RWPE2 (cell line): ENCODE measurements at regions not wholly inside any gene's neighbourhood (a gene's known extent, or its start where the extent isn't known, plus 50 kb on each side); places are given as distances from the start of the nearest gene placed in this dataset.

ENCODE experiments used
- ATAC-seq: fragments of 200-7000 bp; cut with Tn5 transposase; 3 replicates; pipeline ENCODE4 v1.9.1; 2021; ENCODE audit warnings: low read depth
- DNase-seq: peaks from one replicate; pipeline ENCODE4 v3.0.0-alpha.2; 2020; ENCODE audit warnings: low spot score
- H3K27ac ChIP-seq: fragments of 450-650 bp; 2 replicates; pipeline ENCODE4 v1.5.1; 2017; ENCODE audit warnings: mild to moderate bottlenecking; ENCODE audit not compliant: poor library complexity, severe bottlenecking
- H3K27me3 ChIP-seq: fragments of 250-450 bp; sonication (Bioruptor Pico); 2 replicates; pipeline ENCODE4 v1.5.1; 2021; ENCODE audit warnings: mild to moderate bottlenecking, moderate library complexity; ENCODE audit not compliant: insufficient read depth, poor library complexity, severe bottlenecking
- H3K36me3 ChIP-seq: fragments of 250-450 bp; sonication (Bioruptor Pico); 2 replicates; pipeline ENCODE4 v1.5.1; 2020; ENCODE audit warnings: low read depth, mild to moderate bottlenecking, moderate library complexity
- H3K4me1 ChIP-seq: fragments of 250-450 bp; sonication (Bioruptor Pico); 2 replicates; pipeline ENCODE4 v1.5.1; 2021; ENCODE audit warnings: mild to moderate bottlenecking, moderate library complexity; ENCODE audit not compliant: insufficient read depth, poor library complexity, severe bottlenecking
- H3K4me3 ChIP-seq: fragments of 250-450 bp; sonication (Bioruptor Pico); 2 replicates; pipeline ENCODE4 v1.5.1; 2021; ENCODE audit warnings: mild to moderate bottlenecking, moderate library complexity; ENCODE audit not compliant: severe bottlenecking
- H3K9me3 ChIP-seq: fragments of 250-450 bp; sonication (Bioruptor Pico); 2 replicates; pipeline ENCODE4 v1.5.1; 2021; ENCODE audit warnings: mild to moderate bottlenecking, moderate library complexity; ENCODE audit not compliant: severe bottlenecking
- TF ChIP-seq, protein P1 (sequence below): fragments of 450-650 bp; IDR thresholded peaks from one replicate; pipeline ENCODE4 v1.5.1; 2017; ENCODE audit warnings: mild to moderate bottlenecking, moderate library complexity; ENCODE audit not compliant: poor library complexity, severe bottlenecking

DNA sequence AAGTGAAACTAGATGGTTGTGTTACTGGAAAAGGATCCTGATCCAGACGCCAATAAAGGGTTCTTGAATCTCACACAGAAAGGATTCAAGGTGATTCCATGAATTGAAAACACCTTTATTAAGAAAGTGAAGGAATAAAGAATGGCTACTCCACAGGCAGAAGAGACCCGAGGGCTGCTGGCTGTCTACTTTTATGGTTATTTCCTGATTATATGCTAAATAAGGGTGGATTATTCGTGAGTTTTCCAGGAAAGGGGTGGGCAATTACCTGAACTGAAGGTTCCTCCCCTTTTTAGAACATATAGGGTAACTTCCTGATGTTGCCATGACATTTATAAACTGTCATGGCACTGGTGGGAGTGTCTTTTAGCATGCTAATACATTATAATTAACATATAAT, 50.9 kb upstream of the WARS2 start:
- no peak overlapping the region for H3K27ac ChIP-seq
- TF ChIP-seq, protein P1, sequence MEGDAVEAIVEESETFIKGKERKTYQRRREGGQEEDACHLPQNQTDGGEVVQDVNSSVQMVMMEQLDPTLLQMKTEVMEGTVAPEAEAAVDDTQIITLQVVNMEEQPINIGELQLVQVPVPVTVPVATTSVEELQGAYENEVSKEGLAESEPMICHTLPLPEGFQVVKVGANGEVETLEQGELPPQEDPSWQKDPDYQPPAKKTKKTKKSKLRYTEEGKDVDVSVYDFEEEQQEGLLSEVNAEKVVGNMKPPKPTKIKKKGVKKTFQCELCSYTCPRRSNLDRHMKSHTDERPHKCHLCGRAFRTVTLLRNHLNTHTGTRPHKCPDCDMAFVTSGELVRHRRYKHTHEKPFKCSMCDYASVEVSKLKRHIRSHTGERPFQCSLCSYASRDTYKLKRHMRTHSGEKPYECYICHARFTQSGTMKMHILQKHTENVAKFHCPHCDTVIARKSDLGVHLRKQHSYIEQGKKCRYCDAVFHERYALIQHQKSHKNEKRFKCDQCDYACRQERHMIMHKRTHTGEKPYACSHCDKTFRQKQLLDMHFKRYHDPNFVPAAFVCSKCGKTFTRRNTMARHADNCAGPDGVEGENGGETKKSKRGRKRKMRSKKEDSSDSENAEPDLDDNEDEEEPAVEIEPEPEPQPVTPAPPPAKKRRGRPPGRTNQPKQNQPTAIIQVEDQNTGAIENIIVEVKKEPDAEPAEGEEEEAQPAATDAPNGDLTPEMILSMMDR = no peak
- H3K9me3 ChIP-seq = no peaks in the 10 kb centered on the region
- ATAC-seq (no peak), DNase-seq (no peak)
- no peaks in the 10 kb centered on the region for H3K27me3 ChIP-seq
- no peaks in the 10 kb centered on the region for H3K36me3 ChIP-seq
- no peak overlapping the region for H3K4me3 ChIP-seq
- no peaks in the 10 kb centered on the region for H3K4me1 ChIP-seq

GRCh38 chr1:119204197-119204960, 63.9 kb upstream of the WARS2 start:
- TF ChIP-seq, protein P1 = no peak
- DNase-seq (no peak), ATAC-seq (no peak)
- H3K27ac ChIP-seq = no peak overlapping the region
- H3K27me3 ChIP-seq = no peaks in the 10 kb centered on the region
- no peak overlapping the region for H3K4me3 ChIP-seq
- no peaks in the 10 kb centered on the region for H3K9me3 ChIP-seq
- H3K36me3 ChIP-seq = no peaks in the 10 kb centered on the region
- H3K4me1 ChIP-seq = no peaks in the 10 kb centered on the region

DNA sequence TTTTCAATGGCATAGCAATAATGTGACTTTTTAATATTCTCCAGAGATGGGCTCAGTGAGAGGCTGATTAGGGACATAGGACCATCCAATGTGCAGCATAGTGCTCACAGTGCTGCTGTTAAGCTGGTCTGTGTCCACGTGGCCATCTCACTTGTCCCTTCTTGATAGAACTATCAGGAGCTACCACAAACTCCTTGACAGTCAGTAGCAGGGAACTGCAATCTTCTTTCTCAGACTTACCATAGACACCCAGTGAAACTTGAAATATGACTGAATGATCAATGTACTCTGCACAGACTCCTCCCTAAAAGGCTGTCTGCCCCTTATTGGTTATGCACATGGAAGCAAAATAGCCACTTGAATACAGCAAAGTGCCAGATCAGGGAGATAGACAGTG, 64.5 kb upstream of the WARS2 start:
- Histone ChIP-seq H3K27ac (no peak overlapping the region), H3K4me1 (no peaks in the 10 kb centered on the region), H3K27me3 (no peaks in the 10 kb centered on the region), H3K4me3 (no peak overlapping the region), H3K36me3 (no peaks in the 10 kb centered on the region), H3K9me3 (no peaks in the 10 kb centered on the region)
- no peak for DNase-seq
- no peak for ATAC-seq
- TF ChIP-seq, protein P1 = no peak

DNA sequence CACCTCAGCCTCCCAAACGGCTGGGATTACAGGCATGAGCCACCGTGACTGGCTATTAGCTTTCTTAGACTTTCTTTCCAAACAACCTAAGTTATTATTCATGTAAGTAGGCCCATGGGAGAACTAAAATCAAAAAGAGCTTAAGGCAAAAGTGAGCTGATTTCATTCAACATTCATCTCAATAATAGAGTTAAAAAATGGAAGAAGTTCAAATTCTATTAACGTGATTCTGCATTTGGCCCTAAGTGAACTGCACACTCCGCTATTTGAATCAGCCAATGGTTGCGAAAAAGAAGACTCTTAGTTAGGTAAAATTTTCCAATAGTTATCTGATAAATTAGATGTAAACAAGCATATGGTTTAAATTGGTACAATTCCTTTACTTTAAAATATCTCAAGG, 68.6 kb upstream of the WARS2 start:
- Histone ChIP-seq H3K36me3 (no peaks in the 10 kb centered on the region), H3K27me3 (no peaks in the 10 kb centered on the region), H3K9me3 (no peaks in the 10 kb centered on the region), H3K4me3 (no peak overlapping the region), H3K27ac (no peak overlapping the region), H3K4me1 (no peaks in the 10 kb centered on the region)
- TF ChIP-seq, protein P1 = no peak
- DNase-seq (no peak), ATAC-seq (no peak)

DNA sequence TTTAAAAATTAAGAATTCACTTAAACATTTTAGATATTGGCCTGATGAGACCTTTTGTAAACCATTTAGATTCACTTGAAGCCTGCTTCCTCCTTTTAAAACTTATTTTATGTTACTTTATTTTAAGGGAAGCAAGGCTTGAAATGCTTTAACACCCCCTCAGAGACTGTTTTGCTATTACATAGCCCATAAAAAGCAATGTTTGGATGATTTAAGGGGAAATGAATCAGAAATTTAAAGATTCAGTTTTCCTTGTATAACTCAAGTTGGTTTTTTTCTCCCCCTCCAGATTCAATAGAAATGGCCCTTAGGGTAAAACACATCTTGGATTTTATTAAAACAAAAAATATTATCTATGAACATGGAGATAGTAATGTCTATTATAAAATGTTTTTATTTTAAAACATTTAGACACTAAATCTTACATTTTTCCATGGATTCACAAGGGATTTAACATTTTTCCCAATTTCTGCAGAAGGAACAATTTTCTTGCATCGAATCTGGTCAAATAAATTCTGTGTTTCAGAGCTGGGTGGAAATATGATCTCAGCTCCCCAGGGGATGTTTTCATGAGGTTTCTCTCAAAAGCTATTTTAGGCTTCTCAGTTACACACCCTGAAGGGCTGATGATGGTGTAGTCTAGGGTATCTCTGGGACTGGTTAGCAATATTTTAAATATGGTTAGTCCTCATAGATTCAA, 69.3 kb upstream of the WARS2 start:
- ATAC-seq = no peak
- Histone ChIP-seq H3K9me3 (no peaks in the 10 kb centered on the region), H3K4me3 (no peak overlapping the region), H3K27me3 (no peaks in the 10 kb centered on the region), H3K27ac (no peak overlapping the region), H3K4me1 (no peaks in the 10 kb centered on the region), H3K36me3 (no peaks in the 10 kb centered on the region)
- no peak for DNase-seq
- TF ChIP-seq, protein P1 = no peak
